Gastroesophageal sphincter (tissue), 3 donors: ENCODE measurements at regions not wholly inside any gene's neighbourhood (a gene's known extent, or its start where the extent isn't known, plus 50 kb on each side); places are given as distances from the start of the nearest gene placed in this dataset.

Experiments used
- EP300 ChIP-seq: sonication (generic); formaldehyde crosslinking; IDR thresholded peaks from one replicate; pipeline ENCODE4 v1.6.1; 2017; ENCODE audit warnings: antibody characterized with exemption, mild to moderate bottlenecking
- POLR2A ChIP-seq, 2 donors: fragments of 450-650 bp; IDR thresholded peaks; one replicate each; pipeline ENCODE4 v1.6.1; 2017; ENCODE audit warnings: antibody characterized with exemption in 2 of 2, mild to moderate bottlenecking in 2 of 2, moderate library complexity in 1 of 2
- POLR2AphosphoS5 ChIP-seq: sonication (generic); formaldehyde crosslinking; IDR thresholded peaks from one replicate; pipeline ENCODE4 v1.6.1; 2017; ENCODE audit warnings: antibody characterized with exemption
- TF ChIP-seq, protein P1 (sequence below), 4 experiments: fragments of 200-600 bp in 2 of 4; fragments of 450-650 bp in 2 of 4; sonication (generic) in 1 of 4; IDR thresholded peaks; one replicate each; pipeline ENCODE4 v1.5.1; 2017 to 2019; ENCODE audit warnings: antibody characterized with exemption in 4 of 4, mild to moderate bottlenecking in 2 of 4, moderate library complexity in 2 of 4

DNA sequence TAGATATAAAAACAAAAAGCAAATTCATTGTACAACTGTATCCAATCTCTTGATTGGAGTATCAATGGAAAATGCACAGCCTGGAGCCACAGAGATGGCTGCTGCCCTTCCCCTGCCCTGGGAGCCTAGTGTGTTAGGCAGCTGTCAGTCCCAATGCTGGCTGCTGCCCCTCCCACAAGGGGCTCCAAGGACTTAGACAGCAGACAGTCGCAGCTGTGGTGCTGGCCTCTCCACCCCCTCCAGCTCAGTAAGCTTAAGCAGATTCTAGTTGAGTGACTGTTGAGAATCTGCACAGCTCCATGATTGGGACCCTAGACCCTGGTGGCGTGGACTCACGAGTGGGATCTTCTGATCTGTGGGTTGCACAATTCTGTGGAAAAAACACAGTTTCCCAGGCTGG lies 1511.2 kb downstream of the FAM181B start:
- TF ChIP-seq POLR2A (IDR thresholded peaks at IDR 0.05) (no peak), EP300 (no peak), POLR2AphosphoS5 (no peak)
- TF ChIP-seq, protein P1, sequence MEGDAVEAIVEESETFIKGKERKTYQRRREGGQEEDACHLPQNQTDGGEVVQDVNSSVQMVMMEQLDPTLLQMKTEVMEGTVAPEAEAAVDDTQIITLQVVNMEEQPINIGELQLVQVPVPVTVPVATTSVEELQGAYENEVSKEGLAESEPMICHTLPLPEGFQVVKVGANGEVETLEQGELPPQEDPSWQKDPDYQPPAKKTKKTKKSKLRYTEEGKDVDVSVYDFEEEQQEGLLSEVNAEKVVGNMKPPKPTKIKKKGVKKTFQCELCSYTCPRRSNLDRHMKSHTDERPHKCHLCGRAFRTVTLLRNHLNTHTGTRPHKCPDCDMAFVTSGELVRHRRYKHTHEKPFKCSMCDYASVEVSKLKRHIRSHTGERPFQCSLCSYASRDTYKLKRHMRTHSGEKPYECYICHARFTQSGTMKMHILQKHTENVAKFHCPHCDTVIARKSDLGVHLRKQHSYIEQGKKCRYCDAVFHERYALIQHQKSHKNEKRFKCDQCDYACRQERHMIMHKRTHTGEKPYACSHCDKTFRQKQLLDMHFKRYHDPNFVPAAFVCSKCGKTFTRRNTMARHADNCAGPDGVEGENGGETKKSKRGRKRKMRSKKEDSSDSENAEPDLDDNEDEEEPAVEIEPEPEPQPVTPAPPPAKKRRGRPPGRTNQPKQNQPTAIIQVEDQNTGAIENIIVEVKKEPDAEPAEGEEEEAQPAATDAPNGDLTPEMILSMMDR (IDR thresholded peaks at IDR 0.05): no peak
